ENCODE measurements at regions not wholly inside any gene's neighbourhood (a gene's known extent, or its start where the extent isn't known, plus 50 kb on each side); places are given as distances from the start of the nearest gene placed in this dataset.

- intact Hi-C loops (cut with DNase I; ENCODE audit: low total_unique reads) = no loop called here
- Histone ChIP-seq H3K9me3 (no peaks in the 10 kb centered on the region), H3K36me3 (no peaks in the 10 kb centered on the region), H3K4me1 (no peaks in the 10 kb centered on the region), H3K4me3 (no peak overlapping the region), H3K27ac (no peak overlapping the region), H3K27me3 (no peaks in the 10 kb centered on the region)
- TF ChIP-seq EP300 (IDR thresholded peaks at IDR 0.05) (no peak), POLR2AphosphoS5 (IDR thresholded peaks at IDR 0.05) (no peak)
- 50 to 66% (median 61%) methylated on average over 1 of the region's 1 CpG for WGBS, 5 donors
- no peak for DNase-seq
Measured at GRCh38 chr4:133493776-133494175, 344.7 kb downstream of the PCDH10 start.

DNA sequence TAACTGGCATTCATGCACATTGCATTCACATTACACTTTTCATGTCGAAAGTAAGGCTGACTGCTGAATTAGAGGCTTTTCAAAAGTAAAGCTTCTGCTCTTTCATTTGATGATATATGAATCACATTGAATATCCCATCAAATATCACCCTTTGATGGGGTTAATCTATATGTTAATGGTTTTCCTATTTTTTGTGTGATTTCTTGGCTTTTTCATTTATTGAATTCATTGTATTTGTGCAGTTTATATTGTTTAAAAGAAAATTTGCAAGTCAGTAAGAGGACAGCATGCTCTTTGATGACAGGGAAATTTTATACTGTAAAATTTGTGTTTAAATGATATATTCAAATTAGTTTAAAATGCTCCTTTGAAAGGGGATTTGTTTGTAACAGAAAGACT is 344.1 kb downstream of the PCDH10 start:
- no peaks in the 10 kb centered on the region for H3K9me3 ChIP-seq
- TF ChIP-seq, protein P1, sequence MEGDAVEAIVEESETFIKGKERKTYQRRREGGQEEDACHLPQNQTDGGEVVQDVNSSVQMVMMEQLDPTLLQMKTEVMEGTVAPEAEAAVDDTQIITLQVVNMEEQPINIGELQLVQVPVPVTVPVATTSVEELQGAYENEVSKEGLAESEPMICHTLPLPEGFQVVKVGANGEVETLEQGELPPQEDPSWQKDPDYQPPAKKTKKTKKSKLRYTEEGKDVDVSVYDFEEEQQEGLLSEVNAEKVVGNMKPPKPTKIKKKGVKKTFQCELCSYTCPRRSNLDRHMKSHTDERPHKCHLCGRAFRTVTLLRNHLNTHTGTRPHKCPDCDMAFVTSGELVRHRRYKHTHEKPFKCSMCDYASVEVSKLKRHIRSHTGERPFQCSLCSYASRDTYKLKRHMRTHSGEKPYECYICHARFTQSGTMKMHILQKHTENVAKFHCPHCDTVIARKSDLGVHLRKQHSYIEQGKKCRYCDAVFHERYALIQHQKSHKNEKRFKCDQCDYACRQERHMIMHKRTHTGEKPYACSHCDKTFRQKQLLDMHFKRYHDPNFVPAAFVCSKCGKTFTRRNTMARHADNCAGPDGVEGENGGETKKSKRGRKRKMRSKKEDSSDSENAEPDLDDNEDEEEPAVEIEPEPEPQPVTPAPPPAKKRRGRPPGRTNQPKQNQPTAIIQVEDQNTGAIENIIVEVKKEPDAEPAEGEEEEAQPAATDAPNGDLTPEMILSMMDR (IDR thresholded peaks at IDR 0.05) = no peak
- no peak for TF ChIP-seq POLR2AphosphoS5 (IDR thresholded peaks at IDR 0.05)
- TF ChIP-seq POLR2A (IDR thresholded peaks at IDR 0.05) = no peak
- TF ChIP-seq EP300 (IDR thresholded peaks at IDR 0.05) = no peak
- H3K27ac ChIP-seq = no peak overlapping the region
- DNase-seq = no peak
- H3K4me3 ChIP-seq = no peak overlapping the region
- no peaks in the 10 kb centered on the region for H3K4me1 ChIP-seq
- no peaks in the 10 kb centered on the region for H3K36me3 ChIP-seq
- H3K27me3 ChIP-seq = no peaks in the 10 kb centered on the region
- intact Hi-C loops (cut with DNase I; ENCODE audit: low total_unique reads) = no loop called here
- WGBS, 5 donors = 50 to 76% (median 69%) methylated on average over 1 of the region's 1 CpG

DNA sequence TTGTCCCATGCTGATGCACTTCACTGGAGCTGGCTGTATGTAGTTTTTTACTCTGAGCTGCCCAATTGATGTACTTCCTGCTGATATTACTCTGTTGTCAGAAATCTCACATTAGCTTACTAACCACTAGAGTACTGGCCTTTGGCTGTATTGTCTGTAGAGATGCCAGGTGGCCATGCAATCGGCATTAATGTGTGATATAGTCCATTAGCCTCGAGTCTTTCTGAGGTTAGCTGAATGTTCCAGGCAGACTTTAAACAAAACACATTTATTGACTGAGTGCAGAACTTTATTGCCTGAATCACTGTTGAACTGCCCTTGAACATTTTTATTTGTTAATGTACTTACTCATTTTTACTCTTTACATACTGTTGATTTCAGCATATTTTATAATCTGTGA is 335.2 kb downstream of the PCDH10 start:
- Histone ChIP-seq H3K27me3 (no peaks in the 10 kb centered on the region), H3K9me3 (no peaks in the 10 kb centered on the region), H3K27ac (no peak overlapping the region), H3K4me1 (no peaks in the 10 kb centered on the region), H3K36me3 (no peaks in the 10 kb centered on the region), H3K4me3 (no peak overlapping the region)
- DNase-seq = peak in 1 of 2 donors; percentile 8
- no peak for TF ChIP-seq EP300 (IDR thresholded peaks at IDR 0.05)
- no peak for TF ChIP-seq POLR2A (IDR thresholded peaks at IDR 0.05)
- intact Hi-C loops (cut with DNase I; ENCODE audit: low total_unique reads) = no loop called here
- WGBS, 5 donors = 35 to 49% (median 43%) methylated on average over 2 of the region's 2 CpGs

DNA sequence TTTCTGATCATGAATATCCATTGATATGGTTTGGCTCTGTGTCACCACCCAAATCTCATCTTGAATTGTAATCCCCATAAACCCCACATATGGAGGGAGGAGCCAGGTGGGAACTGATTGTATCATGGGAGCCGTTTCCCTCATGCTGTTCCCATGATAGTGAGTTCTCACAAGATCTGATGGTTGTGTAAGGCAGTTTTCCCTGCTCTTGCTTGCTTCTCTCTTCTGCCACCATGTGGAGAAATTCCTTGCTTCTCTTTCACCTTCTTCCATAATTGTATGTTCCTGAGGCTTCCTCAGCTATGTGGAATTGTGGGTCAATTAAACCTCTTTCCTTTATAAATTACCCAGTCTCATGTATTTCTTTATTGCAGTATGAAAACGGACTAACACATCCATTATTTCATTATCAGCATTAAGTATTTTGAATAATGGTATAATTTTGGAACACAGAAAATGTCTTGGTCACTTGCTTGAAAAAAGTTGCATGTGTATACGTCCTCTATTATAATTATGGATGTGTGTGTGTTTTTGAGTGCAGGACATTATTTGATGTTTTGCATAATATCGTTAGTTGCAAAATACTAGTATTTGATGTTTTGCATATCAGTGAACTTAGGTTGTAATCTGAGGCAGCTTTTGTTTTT is 334.6 kb downstream of the PCDH10 start:
- TF ChIP-seq, protein P1 (IDR thresholded peaks at IDR 0.05) = peak in 1 of 7 experiments; percentile 11
- TF ChIP-seq POLR2A (IDR thresholded peaks at IDR 0.05) = no peak
- intact Hi-C loops (cut with DNase I; ENCODE audit: low total_unique reads) = no loop called here
- Histone ChIP-seq H3K36me3 (no peaks in the 10 kb centered on the region), H3K27ac (no peak overlapping the region), H3K4me1 (no peaks in the 10 kb centered on the region), H3K4me3 (no peak overlapping the region), H3K9me3 (no peaks in the 10 kb centered on the region), H3K27me3 (no peaks in the 10 kb centered on the region)
- 56 to 60% (median 58%) methylated on average over 4 of the region's 4 CpGs for WGBS, 5 donors
- DNase-seq = peak in 1 of 2 donors; percentile 58

GRCh38 chr4:133476063-133476462 is 327.0 kb downstream of the PCDH10 start:
- Histone ChIP-seq H3K4me1 (no peaks in the 10 kb centered on the region), H3K27ac (no peak overlapping the region), H3K27me3 (no peaks in the 10 kb centered on the region), H3K4me3 (no peak overlapping the region), H3K36me3 (no peaks in the 10 kb centered on the region), H3K9me3 (no peaks in the 10 kb centered on the region)
- DNase-seq = no peak
- TF ChIP-seq POLR2AphosphoS5 (IDR thresholded peaks at IDR 0.05) = no peak
- no peak for TF ChIP-seq POLR2A (IDR thresholded peaks at IDR 0.05)
- TF ChIP-seq EP300 (IDR thresholded peaks at IDR 0.05) = no peak
- TF ChIP-seq, protein P1 (IDR thresholded peaks at IDR 0.05) = no peak
- 21 to 35% (median 30%) methylated on average over 1 of the region's 1 CpG for WGBS, 5 donors
- intact Hi-C loops (cut with DNase I; ENCODE audit: low total_unique reads) = no loop called here
